ENCODE measurements at regions not wholly inside any gene's neighbourhood (a gene's known extent, or its start where the extent isn't known, plus 50 kb on each side); places are given as distances from the start of the nearest gene placed in this dataset.
"Not testable (repeated sequence)": the region's sequence is repeated elsewhere in the genome, so short reads cannot be mapped to it uniquely, and the experiment has no call there.

DNA sequence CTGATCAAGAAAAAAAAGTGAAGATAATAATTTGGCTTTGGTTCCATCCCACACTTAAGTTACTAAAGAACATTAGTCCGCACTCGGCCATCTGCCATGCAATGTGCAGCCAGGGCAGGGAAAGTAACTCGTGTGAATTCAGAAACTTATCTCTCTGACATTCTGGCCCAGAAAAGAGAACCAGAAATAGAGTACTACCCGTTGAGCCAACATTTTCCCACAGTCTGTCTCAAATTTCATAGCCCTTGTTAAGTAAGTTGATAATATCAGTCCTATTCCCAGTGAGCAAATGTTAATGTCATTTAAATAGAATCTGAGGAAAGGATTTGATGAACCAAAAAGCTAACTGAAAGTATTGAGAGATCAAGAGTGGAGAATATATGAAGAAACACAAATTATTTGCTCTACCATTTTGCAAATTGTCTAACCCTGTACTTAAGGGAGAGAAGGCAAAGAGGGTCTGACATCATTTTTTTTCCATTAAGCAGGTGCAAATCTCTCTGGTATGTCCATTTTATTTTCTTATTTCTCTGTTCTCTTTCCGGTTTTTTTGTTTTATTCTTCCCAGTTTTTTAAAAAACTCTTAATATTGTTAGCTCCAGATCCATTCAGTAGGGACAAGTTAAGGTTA is 156.3 kb downstream of the NDFIP2 start:
- DNase-seq = no peak

DNA sequence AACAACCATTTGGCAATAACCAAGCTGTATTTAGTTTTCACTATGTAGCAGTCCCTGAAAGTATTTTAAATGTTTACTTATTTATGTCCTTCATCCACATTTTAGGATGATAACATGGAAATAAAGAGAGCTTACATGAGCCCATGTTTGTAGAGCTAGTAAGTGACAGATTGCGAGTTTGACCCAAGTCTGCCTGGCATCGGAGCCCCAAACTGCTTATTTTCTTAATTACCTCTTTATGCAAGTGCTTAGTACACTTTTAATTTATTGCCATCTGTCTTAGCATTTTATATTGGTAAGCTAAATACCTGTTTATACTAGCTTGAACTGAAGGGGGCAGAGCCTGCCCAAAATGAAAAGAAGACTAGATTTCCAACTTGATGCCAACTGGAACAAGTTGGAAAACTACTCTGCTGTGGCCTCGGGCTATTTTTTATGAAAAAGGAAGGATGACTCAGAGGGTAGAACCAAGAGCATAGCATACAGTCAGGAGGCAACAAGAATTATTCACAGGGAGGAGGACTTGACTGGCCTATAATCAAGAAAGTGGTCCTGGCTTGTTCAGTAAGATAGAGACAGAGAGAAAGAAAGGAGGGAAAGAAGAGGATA is 150.2 kb downstream of the NDFIP2 start:
- peak in 1 of 51 donors; percentile 1 for DNase-seq

DNA sequence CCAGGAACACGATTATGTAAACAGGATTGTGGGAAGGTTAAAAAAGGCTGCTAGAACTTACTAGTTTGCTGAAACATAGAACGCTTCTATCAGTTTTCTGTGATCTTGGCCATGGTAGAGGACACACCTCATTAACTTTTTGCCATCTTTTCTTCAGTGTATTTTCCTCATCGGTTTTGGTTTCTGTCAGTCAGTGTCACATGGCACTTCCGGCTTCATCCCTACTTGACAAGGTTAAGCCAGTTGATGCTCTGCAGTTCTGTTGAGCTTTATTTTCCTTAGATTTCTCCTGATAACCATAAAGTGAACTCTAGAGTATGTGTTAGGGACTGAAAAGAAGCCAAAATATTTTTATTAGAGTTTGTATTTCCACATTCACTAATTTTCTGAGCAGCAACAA is 147.5 kb downstream of the NDFIP2 start:
- DNase-seq = no peak

DNA sequence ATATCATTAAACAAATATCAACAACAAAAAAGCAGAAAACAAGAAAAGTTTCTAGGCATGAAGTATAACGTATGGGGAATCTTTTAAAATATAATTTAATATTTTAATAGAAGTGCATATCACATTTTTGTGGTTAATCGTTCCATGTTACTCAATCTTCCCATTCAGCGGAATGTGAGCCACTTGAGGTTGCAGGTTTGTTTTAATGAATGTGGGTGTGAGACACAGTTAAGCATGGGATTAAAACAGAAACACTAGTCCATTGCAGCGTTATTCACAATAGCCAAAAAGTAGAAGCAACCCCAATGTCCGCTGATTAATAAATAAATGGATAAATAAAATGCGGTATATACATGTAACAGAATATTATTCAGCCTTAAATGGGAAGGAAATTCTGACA is 146.0 kb downstream of the NDFIP2 start:
- no peak for DNase-seq

DNA sequence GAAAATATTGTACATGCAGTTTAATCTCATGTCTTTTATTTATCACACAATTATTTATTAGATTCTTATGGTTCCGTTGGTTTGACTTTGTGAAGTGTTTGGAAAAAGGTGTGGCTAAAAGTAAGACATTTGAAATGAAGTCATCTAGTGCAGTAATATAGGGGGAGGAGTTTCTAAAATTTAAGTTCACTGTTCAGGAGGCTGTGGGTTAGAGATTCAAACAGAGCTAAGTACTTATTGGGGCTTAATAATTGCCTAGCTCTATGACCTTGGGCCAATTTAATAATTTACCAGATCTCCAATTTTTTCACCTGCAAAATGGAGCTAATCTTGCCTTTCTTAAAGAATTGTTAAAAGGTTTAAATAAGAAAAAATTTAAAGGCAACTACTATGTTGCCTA is 144.6 kb downstream of the NDFIP2 start:
- DNase-seq = no peak

DNA sequence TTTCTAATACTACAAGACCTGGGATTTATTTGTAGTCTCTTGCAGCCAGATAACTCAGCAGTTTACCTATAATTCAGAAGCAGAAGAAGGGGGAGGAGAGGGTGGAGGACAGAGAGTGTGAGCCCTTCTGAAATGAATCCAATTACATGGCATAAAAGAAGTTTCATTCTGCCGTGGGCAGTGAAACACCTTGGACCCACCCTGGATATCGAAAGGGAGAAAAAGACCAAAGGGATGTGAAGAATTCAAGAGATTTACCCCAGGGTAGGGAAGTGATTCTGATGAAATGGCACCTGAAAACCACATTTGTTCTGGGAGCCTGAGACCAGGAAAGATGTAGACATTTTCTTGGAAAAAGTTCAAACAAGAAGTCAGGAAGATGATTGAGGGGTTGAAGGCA is 140.9 kb downstream of the NDFIP2 start:
- DNase-seq = no peak

DNA sequence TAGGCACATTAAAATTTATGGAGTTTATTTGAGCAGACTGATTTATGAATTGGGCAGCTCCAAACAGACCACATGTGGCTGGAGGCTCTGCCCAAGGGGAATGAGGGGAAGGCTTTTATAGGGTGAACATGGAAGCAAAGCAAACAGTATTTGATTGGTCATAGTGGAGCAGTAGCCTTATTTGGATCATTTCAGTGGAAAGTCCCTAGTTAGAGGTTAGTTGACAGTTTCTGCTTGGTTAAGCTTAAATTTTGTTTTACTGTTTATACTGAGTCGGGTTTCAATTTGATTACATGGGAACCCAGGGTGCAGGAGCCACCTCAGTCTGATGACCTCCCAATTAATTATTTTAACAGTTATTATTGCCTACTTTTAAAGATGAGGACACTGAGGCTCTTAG is 140.5 kb downstream of the NDFIP2 start:
- DNase-seq = no peak

DNA sequence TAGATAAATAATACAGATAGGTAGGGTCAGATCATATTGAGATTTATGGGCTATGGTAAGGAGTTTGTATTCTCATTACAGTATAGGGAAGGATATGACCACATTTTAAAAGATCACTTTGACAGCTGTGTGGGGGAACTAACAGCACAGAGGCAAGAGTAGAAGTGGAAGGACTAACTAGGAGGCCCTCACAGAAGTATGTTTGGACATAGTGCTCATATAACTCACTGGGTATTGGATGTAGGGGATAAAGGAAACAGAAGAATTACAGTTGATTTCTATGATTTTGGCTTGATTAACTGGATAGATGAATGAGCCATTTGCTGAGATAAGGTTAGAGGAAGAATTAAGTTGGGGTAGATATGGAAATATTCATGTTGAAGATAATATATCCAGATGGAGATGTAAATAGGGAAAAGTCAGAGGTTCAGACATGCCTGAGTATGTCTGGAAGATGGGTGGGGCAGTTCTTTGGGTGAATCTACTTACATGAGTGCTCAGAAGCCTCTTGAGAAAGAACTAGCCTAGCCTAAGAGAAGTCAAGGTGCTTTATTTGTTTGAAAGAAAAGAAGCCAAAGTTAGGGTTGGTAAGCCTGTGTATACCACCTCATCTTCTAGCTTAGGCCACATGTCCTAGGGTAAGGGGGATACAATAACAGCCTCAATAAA is 133.4 kb downstream of the NDFIP2 start:
- DNase-seq = no peak

DNA sequence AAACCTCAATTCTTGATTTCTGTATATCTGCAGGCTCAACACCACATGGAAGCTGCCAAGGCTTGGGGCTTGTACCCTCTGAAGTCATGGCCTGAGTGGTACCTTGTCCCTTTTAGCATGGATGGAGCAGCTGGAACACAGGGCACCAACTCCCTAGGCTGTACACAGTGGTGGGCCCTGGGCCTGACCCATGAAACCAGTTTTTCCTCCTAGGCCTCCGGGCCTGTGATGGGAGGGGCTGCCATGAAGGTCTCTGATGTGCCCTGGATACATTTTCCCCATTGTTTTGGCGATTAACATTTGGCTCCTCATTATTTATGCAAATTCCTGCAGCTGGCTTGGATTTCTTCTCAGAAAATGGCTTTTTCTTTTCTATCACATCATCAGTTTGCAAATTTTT is 131.6 kb downstream of the NDFIP2 start:
- no peak for DNase-seq

DNA sequence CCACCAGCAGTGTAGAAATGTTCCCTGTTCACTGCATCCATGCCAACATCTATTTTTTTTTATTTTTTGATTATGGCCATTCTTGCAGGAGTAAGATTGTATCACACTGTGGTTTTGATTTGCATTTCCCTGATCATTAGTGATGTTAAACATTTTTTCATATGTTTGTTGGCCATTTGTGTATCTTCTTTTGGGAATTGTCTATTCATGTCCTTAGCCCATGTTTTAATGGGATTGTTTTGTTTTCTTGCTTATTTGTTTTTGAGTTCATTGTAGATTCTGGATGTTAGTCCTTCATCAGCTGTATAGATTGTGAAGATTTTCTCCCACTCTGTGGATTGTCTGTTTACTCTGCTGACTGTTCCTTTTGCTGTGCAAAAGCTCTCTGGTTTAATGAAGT is 126.9 kb downstream of the NDFIP2 start:
- not testable (repeated sequence) for DNase-seq
